K562 (cell line): ENCODE measurements at regions not wholly inside any gene's neighbourhood (a gene's known extent, or its start where the extent isn't known, plus 50 kb on each side); places are given as distances from the start of the nearest gene placed in this dataset.

ENCODE experiments used
- ATAC-seq: fragments of 200-7000 bp; cut with Tn5 transposase; 3 replicates; pipeline ENCODE4 v1.9.1; 2020; ENCODE audit warnings: moderate library complexity
- BruUV-seq: library from RNA; stranded (reverse); fragments of 400-500 nt; replicated peaks from 2 replicates; lab custom pipeline; 2021; lab: Mats Ljungman, UMichigan
- CTCF ChIA-PET: fragments of 300-600 bp; formaldehyde crosslinking; extraction: SDS; loops from one replicate; lab custom pipeline; 2021; ENCODE audit warnings: low intra/inter-chr PET ratio; lab: Yijun Ruan, JAX
- POLR2A ChIA-PET: fragments of 300-600, 350-650 bp; sonication (Branson Sonifier 250); formaldehyde crosslinking; extraction: SDS; loops from one replicate; lab custom pipeline; 2021; ENCODE audit warnings: antibody characterized with exemption, inconsistent platforms; lab: Yijun Ruan, JAX
- DNase-seq, 4 experiments: peaks; one replicate each; pipeline versions ENCODE4 v3.0.0 to v3.0.0-alpha.2; 2011 to 2018; ENCODE audit warnings: low spot score in 3 of 4, mixed read lengths in 3 of 4; ENCODE audit errors: extremely low read depth in 1 of 4
- FAIRE-seq: peaks from 2 replicates; lab custom pipeline; 2011; peaks lifted over from hg19 to GRCh38; lab: Jason Lieb, UNC
- H2AFZ ChIP-seq: 2 replicates; pipeline ENCODE4 v1.6.0; 2011; ENCODE audit warnings: low read depth, low read length, control low read depth, inconsistent platforms
- H3K27ac ChIP-seq: fragments of 200-600 bp; 3 replicates; pipeline ENCODE4 v1.8.0; 2011; ENCODE audit warnings: low read depth, mild to moderate bottlenecking, control low read depth, inconsistent platforms, low read length, moderate library complexity, mixed read lengths; ENCODE audit errors: extremely low read depth
- H3K27me3 ChIP-seq, 2 experiments: fragments of 300-600 bp in 1 of 2; 2 replicates in 1 of 2; 3 replicates in 1 of 2; pipeline versions ENCODE4 v1.6.0 to v1.8.0; 2011; ENCODE audit warnings: inconsistent platforms in 2 of 2, low read length in 2 of 2, mild to moderate bottlenecking in 1 of 2, mixed read lengths in 1 of 2, moderate library complexity in 1 of 2; ENCODE audit not compliant: control insufficient read depth in 2 of 2, insufficient read depth in 2 of 2
- H3K36me3 ChIP-seq: fragments of 300-600 bp; 3 replicates; pipeline ENCODE4 v1.8.0; 2011; ENCODE audit warnings: mild to moderate bottlenecking, low read length, inconsistent platforms; ENCODE audit not compliant: control insufficient read depth, insufficient read depth
- H3K4me1 ChIP-seq, 2 experiments: fragments of 200-600 bp in 1 of 2; replicated peaks in 1 of 2; 2 replicates in 1 of 2; 3 replicates in 1 of 2; pipeline versions ENCODE4 v1.5.1 to v1.8.0; 2011; ENCODE audit warnings: inconsistent platforms in 2 of 2, low read length in 2 of 2, mild to moderate bottlenecking in 1 of 2, mixed read lengths in 1 of 2, moderate library complexity in 1 of 2; ENCODE audit not compliant: control insufficient read depth in 2 of 2, insufficient read depth in 2 of 2
- H3K4me2 ChIP-seq: 2 replicates; pipeline ENCODE4 v1.6.1; 2011; ENCODE audit warnings: low read length, control low read depth, inconsistent platforms, mixed read lengths; ENCODE audit not compliant: insufficient read depth
- H3K4me3 ChIP-seq: fragments of 200-600 bp; sonication (generic), shearing (Covaris generic); 2 replicates; pipeline ENCODE4 v1.5.1; 2016; ENCODE audit warnings: control low read depth, inconsistent platforms
- H3K79me2 ChIP-seq: fragments of 200-600 bp; 3 replicates; pipeline ENCODE4 v1.8.0; 2011; ENCODE audit warnings: low read length, inconsistent platforms; ENCODE audit not compliant: control insufficient read depth, insufficient read depth
- H3K9ac ChIP-seq, 2 experiments: 2 replicates each; pipeline versions ENCODE4 v1.6.0 to v1.6.1; 2011; ENCODE audit warnings: low read depth in 2 of 2, low read length in 2 of 2, control low read depth in 1 of 2, inconsistent platforms in 1 of 2, mild to moderate bottlenecking in 1 of 2, mixed read lengths in 1 of 2; ENCODE audit not compliant: insufficient read depth in 1 of 2
- H3K9me1 ChIP-seq: one replicate; pipeline ENCODE4 v1.6.0; 2011; ENCODE audit warnings: inconsistent platforms, mild to moderate bottlenecking, low read length, moderate library complexity; ENCODE audit not compliant: control insufficient read depth, insufficient read depth
- H3K9me3 ChIP-seq: replicated peaks from 2 replicates; pipeline ENCODE4 v1.5.1; 2011; ENCODE audit warnings: low read depth, low read length, inconsistent platforms; ENCODE audit not compliant: control insufficient read depth, insufficient read depth
- H4K20me1 ChIP-seq: replicated peaks from 2 replicates; pipeline ENCODE4 v1.6.1; 2011; ENCODE audit warnings: low read length, inconsistent platforms, mixed read lengths; ENCODE audit not compliant: control insufficient read depth, insufficient read depth
- ARID1B ChIP-seq: fragments of 450-650 bp; IDR thresholded peaks from 2 replicates; pipeline ENCODE4 v1.6.1; 2016; ENCODE audit warnings: antibody characterized with exemption, mild to moderate bottlenecking, inconsistent platforms
- DIDO1 ChIP-seq: fragments of 450-650 bp; IDR thresholded peaks from 2 replicates; pipeline ENCODE4 v1.6.1; 2016; ENCODE audit warnings: low read depth, missing biosample characterization, missing genetic modification characterization
- GABPB1 ChIP-seq: sonication (generic); formaldehyde crosslinking; IDR thresholded peaks from 2 replicates; pipeline ENCODE4 v1.8.0; 2022; ENCODE audit warnings: mild to moderate bottlenecking, missing genetic modification reagents
- GTF2F1 ChIP-seq: IDR thresholded peaks from 2 replicates; pipeline ENCODE4 v1.6.1; 2011; ENCODE audit warnings: low read depth, low read length, improper control_type of control experiment
- HLTF ChIP-seq: fragments of 450-650 bp; IDR thresholded peaks from 2 replicates; pipeline ENCODE4 v1.6.1; 2016
- IFI16 ChIP-seq: fragments of 250-450 bp; sonication (Bioruptor Pico); IDR thresholded peaks from 2 replicates; pipeline ENCODE4 v2.1.2; 2022; ENCODE audit warnings: mild to moderate bottlenecking, inconsistent platforms
- KAT7 ChIP-seq: sonication (generic); formaldehyde crosslinking; IDR thresholded peaks from 2 replicates; pipeline ENCODE4 v1.8.0; 2022; ENCODE audit warnings: missing genetic modification reagents, mild to moderate bottlenecking, borderline replicate concordance
- RB1 ChIP-seq: fragments of 450-650 bp; IDR thresholded peaks from 2 replicates; pipeline ENCODE4 v1.6.1; 2017; ENCODE audit warnings: low read depth, mild to moderate bottlenecking
- WGBS: fragments of 100-300 bp; shearing (Covaris generic); methylation state at CpG from one replicate; pipeline ENCODE4 v1.1.6; 2016; ENCODE audit warnings: low coverage, mixed read lengths; ENCODE audit not compliant: insufficient coverage; ENCODE audit errors: missing lambda C conversion rate; 5-methylcytosine and 5-hydroxymethylcytosine counted together
- in situ Hi-C: fragments of 300-500 bp; cut with MboI; formaldehyde crosslinking; loops from 4 replicates; pipeline ENCODE4 v1.15.0; 2018; ENCODE audit warnings: inconsistent platforms, mixed read lengths
- intact Hi-C: fragments of 100-400 bp; cut with micrococcal nuclease; formaldehyde crosslinking; loops from 2 replicates; pipeline ENCODE4 v1.14.2; 2022
- TF ChIP-seq, protein P1 (sequence below): fragments of 250-450 bp; sonication (Bioruptor Pico); IDR thresholded peaks from 2 replicates; pipeline ENCODE4 v1.5.0; 2021; ENCODE audit warnings: mild to moderate bottlenecking, borderline replicate concordance
- TF ChIP-seq, protein P2 (sequence below): sonication (generic); formaldehyde crosslinking; IDR thresholded peaks from 2 replicates; pipeline ENCODE4 v1.8.1; 2022; ENCODE audit warnings: missing genetic modification reagents
- TF ChIP-seq, protein P3 (sequence below): sonication (generic); formaldehyde crosslinking; IDR thresholded peaks from 2 replicates; pipeline ENCODE4 v1.8.0; 2022; ENCODE audit warnings: mild to moderate bottlenecking, low read depth, missing genetic modification reagents
- TF ChIP-seq, protein P4 (sequence below), 2 experiments: fragments of 250-450 bp in 1 of 2; fragments of 450-650 bp in 1 of 2; sonication (Bioruptor Pico) in 1 of 2; IDR thresholded peaks; 2 replicates each; pipeline versions ENCODE4 v1.6.1 to v1.8.0; 2016 to 2021; ENCODE audit warnings: mild to moderate bottlenecking in 2 of 2, moderate library complexity in 2 of 2, missing compliant biosample characterization in 1 of 2, missing genetic modification characterization in 1 of 2
- TF ChIP-seq, protein P5 (sequence below): fragments of 450-650 bp; IDR thresholded peaks from 2 replicates; pipeline ENCODE4 v1.6.1; 2016; ENCODE audit warnings: missing biosample characterization, missing genetic modification characterization

DNA sequence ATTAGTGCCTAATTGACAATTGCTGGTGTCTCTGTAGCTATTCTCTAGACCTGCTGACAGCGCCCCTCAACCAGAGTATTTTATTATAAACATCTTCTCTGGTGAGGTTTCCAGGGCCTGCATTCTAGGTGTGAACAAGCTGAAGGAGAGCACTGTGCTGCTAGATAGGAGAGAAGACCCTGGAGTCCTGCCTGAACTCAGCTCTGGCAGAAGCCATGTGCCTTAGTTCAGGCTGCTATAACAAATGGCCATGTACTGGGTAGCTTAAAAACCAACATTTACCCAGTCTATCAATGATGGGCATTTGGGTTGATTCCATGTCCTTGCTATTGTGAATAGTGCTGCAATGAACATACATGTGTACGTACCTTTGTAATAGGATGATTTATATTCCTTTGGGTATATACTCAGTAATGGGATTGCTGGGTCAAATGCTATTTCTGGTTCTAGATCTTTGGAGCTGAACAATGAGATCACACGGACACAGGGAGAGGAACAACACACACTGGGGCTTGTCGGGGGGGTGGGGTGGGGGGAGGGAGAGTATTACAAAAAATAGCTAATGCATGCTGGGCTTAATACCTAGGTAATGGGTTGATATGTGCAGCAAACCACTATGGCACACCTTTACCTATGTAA is 185.5 kb upstream of the CPEB2 start (continued):
- TF ChIP-seq, protein P1, sequence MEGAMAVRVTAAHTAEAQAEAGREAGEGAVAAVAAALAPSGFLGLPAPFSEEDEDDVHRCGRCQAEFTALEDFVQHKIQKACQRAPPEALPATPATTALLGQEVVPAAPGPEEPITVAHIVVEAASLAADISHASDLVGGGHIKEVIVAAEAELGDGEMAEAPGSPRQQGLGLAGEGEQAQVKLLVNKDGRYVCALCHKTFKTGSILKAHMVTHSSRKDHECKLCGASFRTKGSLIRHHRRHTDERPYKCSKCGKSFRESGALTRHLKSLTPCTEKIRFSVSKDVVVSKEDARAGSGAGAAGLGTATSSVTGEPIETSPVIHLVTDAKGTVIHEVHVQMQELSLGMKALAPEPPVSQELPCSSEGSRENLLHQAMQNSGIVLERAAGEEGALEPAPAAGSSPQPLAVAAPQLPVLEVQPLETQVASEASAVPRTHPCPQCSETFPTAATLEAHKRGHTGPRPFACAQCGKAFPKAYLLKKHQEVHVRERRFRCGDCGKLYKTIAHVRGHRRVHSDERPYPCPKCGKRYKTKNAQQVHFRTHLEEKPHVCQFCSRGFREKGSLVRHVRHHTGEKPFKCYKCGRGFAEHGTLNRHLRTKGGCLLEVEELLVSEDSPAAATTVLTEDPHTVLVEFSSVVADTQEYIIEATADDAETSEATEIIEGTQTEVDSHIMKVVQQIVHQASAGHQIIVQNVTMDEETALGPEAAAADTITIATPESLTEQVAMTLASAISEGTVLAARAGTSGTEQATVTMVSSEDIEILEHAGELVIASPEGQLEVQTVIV: no peak
- TF ChIP-seq GABPB1 (CRISPR knock-in tag): no peak
- TF ChIP-seq, all 486 proteins: peak for 0

DNA sequence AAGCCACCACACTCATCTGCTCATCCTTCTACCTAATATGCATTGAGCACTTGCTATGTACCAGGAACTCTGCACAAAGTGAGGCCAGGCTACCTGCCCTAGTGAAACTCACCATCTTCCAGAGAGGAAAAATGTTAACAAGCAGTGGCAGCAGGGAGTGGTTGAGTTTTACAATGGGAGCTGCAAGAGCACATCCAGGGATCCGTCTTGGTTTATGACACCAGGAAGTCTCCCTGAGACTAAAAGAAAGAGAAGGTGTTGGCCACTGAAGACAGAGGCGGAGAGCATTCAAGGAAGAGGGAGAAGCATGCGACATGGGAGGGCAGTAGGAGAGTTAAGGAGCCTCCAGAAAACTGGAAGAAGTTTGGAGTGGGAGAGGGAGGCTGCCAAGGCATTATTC is 178.1 kb upstream of the CPEB2 start:
- Histone ChIP-seq H3K4me1 (no peaks in the 10 kb centered on the region), H3K27ac (no peak overlapping the region), H2AFZ (no peak overlapping the region), H3K27me3 (no peaks in the 10 kb centered on the region), H3K4me2 (no peak overlapping the region), H3K9me1 (no peaks in the 10 kb centered on the region), H4K20me1 (no peaks in the 10 kb centered on the region), H3K9ac (no peak overlapping the region), H3K9me3 (no peaks in the 10 kb centered on the region), H3K79me2 (no peaks in the 10 kb centered on the region), H3K4me3 (no peak overlapping the region), H3K36me3 (no peaks in the 10 kb centered on the region)
- POLR2A ChIA-PET: no interaction called here
- TF ChIP-seq IFI16 (no peak), KAT7 (CRISPR knock-in tag) (no peak), ARID1B (no peak), DIDO1 (tag) (no peak), GTF2F1 (no peak), RB1 (no peak), HLTF (no peak)
- TF ChIP-seq, protein P2, sequence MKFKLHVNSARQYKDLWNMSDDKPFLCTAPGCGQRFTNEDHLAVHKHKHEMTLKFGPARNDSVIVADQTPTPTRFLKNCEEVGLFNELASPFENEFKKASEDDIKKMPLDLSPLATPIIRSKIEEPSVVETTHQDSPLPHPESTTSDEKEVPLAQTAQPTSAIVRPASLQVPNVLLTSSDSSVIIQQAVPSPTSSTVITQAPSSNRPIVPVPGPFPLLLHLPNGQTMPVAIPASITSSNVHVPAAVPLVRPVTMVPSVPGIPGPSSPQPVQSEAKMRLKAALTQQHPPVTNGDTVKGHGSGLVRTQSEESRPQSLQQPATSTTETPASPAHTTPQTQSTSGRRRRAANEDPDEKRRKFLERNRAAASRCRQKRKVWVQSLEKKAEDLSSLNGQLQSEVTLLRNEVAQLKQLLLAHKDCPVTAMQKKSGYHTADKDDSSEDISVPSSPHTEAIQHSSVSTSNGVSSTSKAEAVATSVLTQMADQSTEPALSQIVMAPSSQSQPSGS (CRISPR knock-in tag): no peak
- TF ChIP-seq, protein P3, sequence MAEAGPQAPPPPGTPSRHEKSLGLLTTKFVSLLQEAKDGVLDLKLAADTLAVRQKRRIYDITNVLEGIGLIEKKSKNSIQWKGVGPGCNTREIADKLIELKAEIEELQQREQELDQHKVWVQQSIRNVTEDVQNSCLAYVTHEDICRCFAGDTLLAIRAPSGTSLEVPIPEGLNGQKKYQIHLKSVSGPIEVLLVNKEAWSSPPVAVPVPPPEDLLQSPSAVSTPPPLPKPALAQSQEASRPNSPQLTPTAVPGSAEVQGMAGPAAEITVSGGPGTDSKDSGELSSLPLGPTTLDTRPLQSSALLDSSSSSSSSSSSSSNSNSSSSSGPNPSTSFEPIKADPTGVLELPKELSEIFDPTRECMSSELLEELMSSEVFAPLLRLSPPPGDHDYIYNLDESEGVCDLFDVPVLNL (CRISPR knock-in tag): no peak
- TF ChIP-seq, protein P4, sequence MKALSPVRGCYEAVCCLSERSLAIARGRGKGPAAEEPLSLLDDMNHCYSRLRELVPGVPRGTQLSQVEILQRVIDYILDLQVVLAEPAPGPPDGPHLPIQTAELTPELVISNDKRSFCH (CRISPR knock-in tag; IDR thresholded peaks at IDR 0.05): no peak
- TF ChIP-seq, protein P4 (tag; IDR thresholded peaks at IDR 0.05): no peak
- TF ChIP-seq, protein P5, sequence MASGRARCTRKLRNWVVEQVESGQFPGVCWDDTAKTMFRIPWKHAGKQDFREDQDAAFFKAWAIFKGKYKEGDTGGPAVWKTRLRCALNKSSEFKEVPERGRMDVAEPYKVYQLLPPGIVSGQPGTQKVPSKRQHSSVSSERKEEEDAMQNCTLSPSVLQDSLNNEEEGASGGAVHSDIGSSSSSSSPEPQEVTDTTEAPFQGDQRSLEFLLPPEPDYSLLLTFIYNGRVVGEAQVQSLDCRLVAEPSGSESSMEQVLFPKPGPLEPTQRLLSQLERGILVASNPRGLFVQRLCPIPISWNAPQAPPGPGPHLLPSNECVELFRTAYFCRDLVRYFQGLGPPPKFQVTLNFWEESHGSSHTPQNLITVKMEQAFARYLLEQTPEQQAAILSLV (tag): no peak
- no peak for ATAC-seq
- DNase-seq: no peak
- FAIRE-seq: no peak
- intact Hi-C loops (no loop called here), in situ Hi-C loops (no loop called here)
- CTCF ChIA-PET: no interaction called here
- WGBS: 0% methylated on average over 2 of the region's 3 CpGs
- BruUV-seq: no TSS peak
